Chondrocyte (in vitro differentiated cells): ENCODE measurements at regions not wholly inside any gene's neighbourhood (a gene's known extent, or its start where the extent isn't known, plus 50 kb on each side); places are given as distances from the start of the nearest gene placed in this dataset.
"Not testable (repeated sequence)": the region's sequence is repeated elsewhere in the genome, so short reads cannot be mapped to it uniquely, and the experiment has no call there.

Source experiments
- DNase-seq: peaks from one replicate; pipeline ENCODE4 v3.0.0; 2021; ENCODE audit warnings: mixed read lengths, low spot score
- H3K27ac Mint-ChIP-seq: one replicate; pipeline ENCODE4 v1.8.0; 2021; ENCODE audit warnings: mild to moderate bottlenecking, moderate library complexity, mixed read lengths; ENCODE audit not compliant: unreplicated experiment
- H3K27me3 Mint-ChIP-seq: 2 replicates; pipeline ENCODE4 v1.8.0; 2021; ENCODE audit warnings: low read depth, mixed read lengths
- H3K36me3 Mint-ChIP-seq: 2 replicates; pipeline ENCODE4 v1.8.0; 2021; ENCODE audit warnings: low read depth, mixed read lengths
- H3K4me1 Mint-ChIP-seq: 2 replicates; pipeline ENCODE4 v1.8.0; 2021; ENCODE audit warnings: low read depth, mild to moderate bottlenecking, mixed read lengths
- H3K4me3 Mint-ChIP-seq: one replicate; pipeline ENCODE4 v1.8.0; 2021; ENCODE audit warnings: mild to moderate bottlenecking, moderate library complexity, mixed read lengths; ENCODE audit not compliant: unreplicated experiment
- H3K9me3 Mint-ChIP-seq: 2 replicates; pipeline ENCODE4 v1.8.0; 2021; ENCODE audit warnings: low read depth, mixed read lengths
- CTCF ChIP-seq: fragments of 200-600 bp; sonication (generic); IDR thresholded peaks from 2 replicates; pipeline ENCODE4 v1.5.0; 2021; ENCODE audit warnings: antibody characterized with exemption, mild to moderate bottlenecking, moderate library complexity

GRCh38 chr5:12141496-12141895 lies 237.2 kb upstream of the CTNND2 start:
- TF ChIP-seq CTCF, result no peak
- Mint-ChIP-seq H3K27me3 (no peaks in the 10 kb centered on the region), H3K27ac (no peak overlapping the region), H3K4me3 (no peak overlapping the region), H3K9me3 (peaks cover 3% of the 10 kb centered on the region), H3K4me1 (no peaks in the 10 kb centered on the region), H3K36me3 (peaks cover 1% of the 10 kb centered on the region)
- no peak for DNase-seq

GRCh38 chr5:12133520-12133919 lies 229.3 kb upstream of the CTNND2 start:
- H3K36me3 Mint-ChIP-seq, result no peaks in the 10 kb centered on the region

DNA sequence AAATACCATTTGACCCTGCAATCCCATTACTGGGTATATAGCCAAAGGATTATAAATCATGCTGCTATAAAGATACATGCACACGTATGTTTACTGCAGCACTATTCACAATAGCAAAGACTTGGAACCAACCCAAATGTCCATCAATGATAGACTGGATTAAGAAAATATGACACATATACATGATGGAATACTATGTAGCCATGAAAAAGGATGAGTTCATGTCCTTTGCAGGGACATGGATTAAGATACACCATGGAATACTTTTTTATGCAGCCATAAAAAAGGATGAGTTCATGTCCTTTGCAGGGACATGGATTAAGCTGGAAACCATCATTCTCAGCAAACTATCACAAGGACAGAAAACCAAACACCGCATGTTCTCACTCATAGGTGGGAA lies 226.8 kb upstream of the CTNND2 start:
- H3K36me3 Mint-ChIP-seq, DNase-seq, H3K4me1 Mint-ChIP-seq, H3K27me3 Mint-ChIP-seq, H3K4me3 Mint-ChIP-seq, H3K27ac Mint-ChIP-seq: not testable (repeated sequence)
- peaks cover 36% of the 10 kb centered on the region for H3K9me3 Mint-ChIP-seq

More at GRCh38 chr5:12133520-12133919, 229.3 kb upstream of the CTNND2 start:
- Mint-ChIP-seq H3K4me3 (no peak overlapping the region), H3K27me3 (peaks cover 1% of the 10 kb centered on the region), H3K4me1 (no peaks in the 10 kb centered on the region), H3K27ac (no peak overlapping the region), H3K9me3 (peaks cover 30% of the 10 kb centered on the region)
- no peak for TF ChIP-seq CTCF
- DNase-seq, result no peak

- no peak for TF ChIP-seq CTCF
- peaks cover 1% of the 10 kb centered on the region for H3K27me3 Mint-ChIP-seq
- H3K4me3 Mint-ChIP-seq, result no peak overlapping the region
- H3K36me3 Mint-ChIP-seq, result no peaks in the 10 kb centered on the region
- H3K27ac Mint-ChIP-seq, result no peak overlapping the region
- peak; percentile 86 for DNase-seq
- peaks cover 12% of the 10 kb centered on the region for H3K9me3 Mint-ChIP-seq
- no peaks in the 10 kb centered on the region for H3K4me1 Mint-ChIP-seq
These were observed 221.6 kb upstream of the CTNND2 start for GRCh38 chr5:12125895-12126294.

DNA sequence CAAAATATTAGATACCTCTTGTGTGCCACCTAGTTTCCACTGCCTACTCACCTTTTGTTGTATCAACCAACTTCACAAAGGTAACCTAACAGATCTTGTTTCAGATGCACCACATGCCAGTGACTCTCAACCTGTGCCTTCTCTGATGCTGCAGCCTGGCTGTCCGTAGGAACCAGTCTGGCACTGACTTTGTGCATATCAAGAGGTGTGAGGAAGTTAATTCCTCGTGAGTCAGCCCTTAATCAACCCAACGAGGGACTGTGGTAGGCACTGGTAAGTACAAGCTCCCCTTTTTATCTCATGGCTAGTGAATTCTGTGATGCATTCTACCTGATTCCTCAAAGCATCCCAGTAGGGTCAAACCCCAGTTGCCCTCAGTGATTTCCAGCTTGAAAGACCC lies 215.4 kb upstream of the CTNND2 start:
- Mint-ChIP-seq H3K4me1 (no peaks in the 10 kb centered on the region), H3K36me3 (no peaks in the 10 kb centered on the region), H3K9me3 (peaks cover 3% of the 10 kb centered on the region), H3K4me3 (no peak overlapping the region), H3K27me3 (no peaks in the 10 kb centered on the region), H3K27ac (no peak overlapping the region)
- no peak for DNase-seq
- no peak for TF ChIP-seq CTCF

DNA sequence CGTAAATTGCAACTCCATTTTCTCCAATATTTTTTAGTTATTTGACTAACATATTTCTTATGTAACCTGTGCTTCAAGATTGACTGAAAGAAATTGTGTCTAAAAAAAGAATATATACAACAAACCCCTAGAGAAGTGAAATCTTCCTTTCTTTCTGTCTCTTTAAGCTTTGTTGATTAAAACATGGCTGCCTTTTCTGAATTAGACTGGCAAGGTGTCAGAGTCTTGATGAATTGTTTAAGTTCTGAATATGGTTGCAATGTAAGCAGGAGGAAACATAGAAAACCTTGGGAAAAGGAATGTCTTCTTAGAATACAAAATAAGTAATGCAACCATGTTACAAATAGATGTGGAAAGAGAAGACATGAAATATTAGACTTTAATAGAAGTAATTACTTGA lies 209.8 kb upstream of the CTNND2 start:
- H3K4me1 Mint-ChIP-seq, result no peaks in the 10 kb centered on the region
- no peak for DNase-seq
- no peaks in the 10 kb centered on the region for H3K36me3 Mint-ChIP-seq
- no peak overlapping the region for H3K27ac Mint-ChIP-seq
- H3K27me3 Mint-ChIP-seq, result no peaks in the 10 kb centered on the region
- no peak for TF ChIP-seq CTCF
- peaks cover 3% of the 10 kb centered on the region for H3K9me3 Mint-ChIP-seq
- no peak overlapping the region for H3K4me3 Mint-ChIP-seq
